ENCODE measurements at regions not wholly inside any gene's neighbourhood (a gene's known extent, or its start where the extent isn't known, plus 50 kb on each side); places are given as distances from the start of the nearest gene placed in this dataset.

GRCh38 chr12:25412735-25413134 lies 140.3 kb downstream of the LMNTD1 start:
- DNase-seq (ENCODE audit: low read depth), result no peak
- Histone ChIP-seq H2AFZ (ENCODE audit: low read depth, low read length) (no peak overlapping the region), H3K4me1 (ENCODE audit: insufficient read depth, low read length) (no peaks in the 10 kb centered on the region), H3K27me3 (ENCODE audit: insufficient read depth, low read length) (no peaks in the 10 kb centered on the region), H3K9ac (ENCODE audit: low read length) (no peak overlapping the region), H3K4me2 (ENCODE audit: low read length) (no peak overlapping the region), H4K20me1 (ENCODE audit: insufficient read depth, low read length) (no peaks in the 10 kb centered on the region), H3K36me3 (ENCODE audit: insufficient read depth, low read length) (no peaks in the 10 kb centered on the region), H3K27ac (ENCODE audit: low read depth, low read length) (no peak overlapping the region), H3K9me3 (ENCODE audit: insufficient read depth, low read depth, low read length) (no peaks in the 10 kb centered on the region), H3K79me2 (ENCODE audit: insufficient read depth, low read length) (no peaks in the 10 kb centered on the region), H3K4me3 (ENCODE audit: insufficient read depth, low read depth, low read length) (no peak overlapping the region)
- FAIRE-seq, result no peak
- no peaks in the 10 kb centered on the region for H3K36me3 Mint-ChIP-seq (ENCODE audit: low read depth, unreplicated experiment)
- no peak overlapping the region for H3K4me3 Mint-ChIP-seq (ENCODE audit: unreplicated experiment)
- H3K27me3 Mint-ChIP-seq (ENCODE audit: low read depth, unreplicated experiment), result no peaks in the 10 kb centered on the region
- no peak overlapping the region for H3K27ac Mint-ChIP-seq (ENCODE audit: unreplicated experiment)
- peaks cover 3% of the 10 kb centered on the region for H3K9me3 Mint-ChIP-seq (ENCODE audit: unreplicated experiment)
- H3K4me1 Mint-ChIP-seq (ENCODE audit: low read depth, unreplicated experiment), result no peaks in the 10 kb centered on the region
- TF ChIP-seq CTCF (IDR thresholded peaks at IDR 0.05; ENCODE audit: insufficient read depth, low read depth, low read length) (no peak), EZH2 (IDR thresholded peaks at IDR 0.05; ENCODE audit: insufficient read depth, low read length) (no peak)

GRCh38 chr12:25404955-25405354 lies 148.1 kb downstream of the LMNTD1 start:
- Histone ChIP-seq H3K4me1 (ENCODE audit: insufficient read depth, low read length) (no peaks in the 10 kb centered on the region), H3K79me2 (ENCODE audit: insufficient read depth, low read length) (no peaks in the 10 kb centered on the region), H3K27me3 (ENCODE audit: insufficient read depth, low read length) (no peaks in the 10 kb centered on the region), H4K20me1 (ENCODE audit: insufficient read depth, low read length) (no peaks in the 10 kb centered on the region), H3K36me3 (ENCODE audit: insufficient read depth, low read length) (no peaks in the 10 kb centered on the region), H3K4me3 (ENCODE audit: insufficient read depth, low read depth, low read length) (no peak overlapping the region), H2AFZ (ENCODE audit: low read depth, low read length) (no peak overlapping the region), H3K9ac (ENCODE audit: low read length) (no peak overlapping the region), H3K27ac (ENCODE audit: low read depth, low read length) (no peak overlapping the region), H3K4me2 (ENCODE audit: low read length) (no peak overlapping the region), H3K9me3 (ENCODE audit: insufficient read depth, low read depth, low read length) (no peaks in the 10 kb centered on the region)
- H3K4me1 Mint-ChIP-seq (ENCODE audit: low read depth, unreplicated experiment), result no peaks in the 10 kb centered on the region
- DNase-seq (ENCODE audit: low read depth) (no peak), FAIRE-seq (no peak)
- H3K27ac Mint-ChIP-seq (ENCODE audit: unreplicated experiment), result no peak overlapping the region
- H3K36me3 Mint-ChIP-seq (ENCODE audit: low read depth, unreplicated experiment), result no peaks in the 10 kb centered on the region
- TF ChIP-seq EZH2 (IDR thresholded peaks at IDR 0.05; ENCODE audit: insufficient read depth, low read length) (no peak), CTCF (IDR thresholded peaks at IDR 0.05; ENCODE audit: insufficient read depth, low read depth, low read length) (no peak)
- H3K27me3 Mint-ChIP-seq (ENCODE audit: low read depth, unreplicated experiment), result no peaks in the 10 kb centered on the region
- peaks cover 5% of the 10 kb centered on the region for H3K9me3 Mint-ChIP-seq (ENCODE audit: unreplicated experiment)
- H3K4me3 Mint-ChIP-seq (ENCODE audit: unreplicated experiment), result no peak overlapping the region

- no peaks in the 10 kb centered on the region for H3K27me3 Mint-ChIP-seq (ENCODE audit: low read depth, unreplicated experiment)
- H3K9me3 ChIP-seq (ENCODE audit: insufficient read depth, low read depth, low read length), result no peaks in the 10 kb centered on the region
- no peak for DNase-seq (ENCODE audit: low read depth)
- peaks cover 5% of the 10 kb centered on the region for H3K9me3 Mint-ChIP-seq (ENCODE audit: unreplicated experiment)
- H2AFZ ChIP-seq (ENCODE audit: low read depth, low read length), result no peak overlapping the region
- no peak overlapping the region for H3K4me3 Mint-ChIP-seq (ENCODE audit: unreplicated experiment)
- H3K4me1 Mint-ChIP-seq (ENCODE audit: low read depth, unreplicated experiment), result no peaks in the 10 kb centered on the region
- H3K4me1 ChIP-seq (ENCODE audit: insufficient read depth, low read length), result no peaks in the 10 kb centered on the region
- no peaks in the 10 kb centered on the region for H3K79me2 ChIP-seq (ENCODE audit: insufficient read depth, low read length)
- H3K9ac ChIP-seq (ENCODE audit: low read length), result no peak overlapping the region
- H3K4me3 ChIP-seq (ENCODE audit: insufficient read depth, low read depth, low read length), result no peak overlapping the region
- no peak overlapping the region for H3K27ac Mint-ChIP-seq (ENCODE audit: unreplicated experiment)
- no peak overlapping the region for H3K27ac ChIP-seq (ENCODE audit: low read depth, low read length)
- H3K36me3 ChIP-seq (ENCODE audit: insufficient read depth, low read length), result no peaks in the 10 kb centered on the region
- no peaks in the 10 kb centered on the region for H3K27me3 ChIP-seq (ENCODE audit: insufficient read depth, low read length)
- no peak overlapping the region for H3K4me2 ChIP-seq (ENCODE audit: low read length)
- no peaks in the 10 kb centered on the region for H3K36me3 Mint-ChIP-seq (ENCODE audit: low read depth, unreplicated experiment)
- TF ChIP-seq CTCF (IDR thresholded peaks at IDR 0.05; ENCODE audit: insufficient read depth, low read depth, low read length) (no peak), EZH2 (IDR thresholded peaks at IDR 0.05; ENCODE audit: insufficient read depth, low read length) (no peak)
- no peak for FAIRE-seq
- H4K20me1 ChIP-seq (ENCODE audit: insufficient read depth, low read length), result no peaks in the 10 kb centered on the region
Observed at GRCh38 chr12:25401547-25402345, 151.0 kb upstream of the KRAS start.
